Glutamatergic neuron (in vitro differentiated cells): ENCODE measurements at regions not wholly inside any gene's neighbourhood (a gene's known extent, or its start where the extent isn't known, plus 50 kb on each side); places are given as distances from the start of the nearest gene placed in this dataset.
"Not testable (repeated sequence)": the region's sequence is repeated elsewhere in the genome, so short reads cannot be mapped to it uniquely, and the experiment has no call there.

Source experiments
- DNase-seq: peaks from one replicate; pipeline ENCODE4 v3.0.0; 2022
- H3K27ac Mint-ChIP-seq: one replicate; pipeline ENCODE4 v1.8.0; 2020; ENCODE audit warnings: mild to moderate bottlenecking, mixed read lengths, inconsistent platforms; ENCODE audit not compliant: unreplicated experiment
- H3K27me3 Mint-ChIP-seq: one replicate; pipeline ENCODE4 v1.8.0; 2020; ENCODE audit warnings: mild to moderate bottlenecking, moderate library complexity, mixed read lengths, inconsistent platforms; ENCODE audit not compliant: unreplicated experiment
- H3K36me3 Mint-ChIP-seq: one replicate; pipeline ENCODE4 v1.8.0; 2020; ENCODE audit warnings: mild to moderate bottlenecking, mixed read lengths, inconsistent platforms; ENCODE audit not compliant: unreplicated experiment
- H3K4me1 Mint-ChIP-seq: one replicate; pipeline ENCODE4 v1.8.0; 2020; ENCODE audit warnings: mild to moderate bottlenecking, low read depth, mixed read lengths, inconsistent platforms; ENCODE audit not compliant: unreplicated experiment
- H3K4me3 Mint-ChIP-seq: one replicate; pipeline ENCODE4 v1.8.0; 2020; ENCODE audit warnings: mild to moderate bottlenecking, mixed read lengths, inconsistent platforms; ENCODE audit not compliant: unreplicated experiment
- H3K9me3 Mint-ChIP-seq: one replicate; pipeline ENCODE4 v1.8.0; 2020; ENCODE audit warnings: mild to moderate bottlenecking, moderate library complexity, mixed read lengths, inconsistent platforms; ENCODE audit not compliant: unreplicated experiment
- TF ChIP-seq, protein P1 (sequence below): fragments of 200-600 bp; sonication (generic); IDR thresholded peaks from one replicate; pipeline ENCODE4 v1.5.0; 2021; ENCODE audit not compliant: partially characterized antibody, unreplicated experiment

DNA sequence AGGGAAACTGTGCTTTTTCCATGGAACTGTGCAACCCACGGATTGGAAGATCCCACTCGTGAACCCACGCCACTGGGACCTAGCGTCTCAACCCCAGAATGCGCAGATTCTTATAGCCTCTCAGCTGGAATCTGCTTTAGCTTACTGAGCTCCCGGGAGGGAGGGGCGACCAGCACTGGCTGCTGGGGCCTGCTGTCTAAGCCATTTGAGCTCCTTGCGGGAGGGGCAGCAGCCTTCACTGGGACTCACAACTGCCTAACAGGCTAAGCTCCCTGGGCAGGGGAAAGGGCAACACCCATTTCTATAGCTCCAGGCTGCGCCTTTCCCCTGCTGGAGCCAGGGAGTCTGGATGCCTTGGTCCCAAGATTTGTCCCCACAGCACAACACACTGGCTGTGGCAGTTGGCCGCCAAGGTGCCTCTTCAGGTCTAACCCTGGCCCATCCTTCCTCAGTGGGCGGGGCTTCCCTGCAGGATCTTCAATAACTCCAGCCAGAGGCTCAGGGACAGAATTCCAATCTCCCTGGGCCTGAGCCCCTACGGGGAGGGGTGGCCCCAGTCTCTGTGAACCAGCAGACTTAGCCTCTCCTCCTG is 451.7 kb upstream of the PITX2 start:
- H3K27me3 Mint-ChIP-seq = no peaks in the 10 kb centered on the region

DNA sequence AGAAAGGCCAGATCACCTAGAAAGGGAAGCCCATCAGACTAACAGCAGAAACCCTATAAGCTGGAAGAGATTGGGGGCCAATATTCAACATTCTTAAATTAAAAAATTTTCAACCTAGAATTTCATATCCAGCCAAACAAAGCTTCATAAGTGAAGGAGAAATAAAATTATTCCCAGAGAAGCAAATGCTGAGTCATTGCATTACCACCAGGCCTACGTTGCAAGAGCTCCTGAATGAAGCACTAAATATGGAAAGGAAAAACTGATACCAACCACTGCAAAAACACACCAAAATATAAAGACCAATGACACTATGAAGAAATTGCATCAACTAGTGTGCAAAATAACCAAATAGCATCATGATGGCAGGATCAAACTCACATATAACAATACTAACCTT is 453.4 kb upstream of the PITX2 start:
- not testable (repeated sequence) for H3K27me3 Mint-ChIP-seq, H3K27ac Mint-ChIP-seq, DNase-seq, H3K36me3 Mint-ChIP-seq, H3K4me3 Mint-ChIP-seq, H3K9me3 Mint-ChIP-seq, H3K4me1 Mint-ChIP-seq

More for the DNA sequence above, 451.7 kb upstream of the PITX2 start:
- no peak overlapping the region for H3K27ac Mint-ChIP-seq
- H3K36me3 Mint-ChIP-seq = no peaks in the 10 kb centered on the region
- TF ChIP-seq, protein P1, sequence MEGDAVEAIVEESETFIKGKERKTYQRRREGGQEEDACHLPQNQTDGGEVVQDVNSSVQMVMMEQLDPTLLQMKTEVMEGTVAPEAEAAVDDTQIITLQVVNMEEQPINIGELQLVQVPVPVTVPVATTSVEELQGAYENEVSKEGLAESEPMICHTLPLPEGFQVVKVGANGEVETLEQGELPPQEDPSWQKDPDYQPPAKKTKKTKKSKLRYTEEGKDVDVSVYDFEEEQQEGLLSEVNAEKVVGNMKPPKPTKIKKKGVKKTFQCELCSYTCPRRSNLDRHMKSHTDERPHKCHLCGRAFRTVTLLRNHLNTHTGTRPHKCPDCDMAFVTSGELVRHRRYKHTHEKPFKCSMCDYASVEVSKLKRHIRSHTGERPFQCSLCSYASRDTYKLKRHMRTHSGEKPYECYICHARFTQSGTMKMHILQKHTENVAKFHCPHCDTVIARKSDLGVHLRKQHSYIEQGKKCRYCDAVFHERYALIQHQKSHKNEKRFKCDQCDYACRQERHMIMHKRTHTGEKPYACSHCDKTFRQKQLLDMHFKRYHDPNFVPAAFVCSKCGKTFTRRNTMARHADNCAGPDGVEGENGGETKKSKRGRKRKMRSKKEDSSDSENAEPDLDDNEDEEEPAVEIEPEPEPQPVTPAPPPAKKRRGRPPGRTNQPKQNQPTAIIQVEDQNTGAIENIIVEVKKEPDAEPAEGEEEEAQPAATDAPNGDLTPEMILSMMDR = no peak
- no peak for DNase-seq
- H3K4me3 Mint-ChIP-seq = no peak overlapping the region
- H3K9me3 Mint-ChIP-seq = no peaks in the 10 kb centered on the region
- H3K4me1 Mint-ChIP-seq = no peaks in the 10 kb centered on the region

DNA sequence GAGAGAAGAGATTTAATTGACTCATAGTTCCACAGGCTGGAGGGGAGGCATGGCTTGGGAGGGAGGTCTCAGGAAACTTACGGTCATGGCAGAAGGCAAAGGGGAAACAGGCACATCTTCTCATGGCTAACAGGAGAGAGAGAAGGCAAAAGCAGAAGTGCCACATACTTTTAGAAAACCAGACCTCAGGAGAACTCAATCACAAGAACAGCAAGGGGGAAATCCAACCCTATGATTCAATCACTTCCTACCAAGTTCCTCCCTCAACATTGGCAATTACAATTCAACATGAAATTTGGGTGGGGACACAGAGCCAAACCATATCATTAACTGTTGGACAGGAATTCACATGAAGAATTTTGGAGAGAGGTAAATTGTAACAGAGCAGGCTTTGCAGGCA is 485.3 kb upstream of the PITX2 start:
- Mint-ChIP-seq H3K27me3 (no peaks in the 10 kb centered on the region), H3K4me3 (no peak overlapping the region), H3K9me3 (no peaks in the 10 kb centered on the region), H3K27ac (no peak overlapping the region), H3K4me1 (no peaks in the 10 kb centered on the region), H3K36me3 (no peaks in the 10 kb centered on the region)
- TF ChIP-seq, protein P1 = no peak
- DNase-seq = no peak

DNA sequence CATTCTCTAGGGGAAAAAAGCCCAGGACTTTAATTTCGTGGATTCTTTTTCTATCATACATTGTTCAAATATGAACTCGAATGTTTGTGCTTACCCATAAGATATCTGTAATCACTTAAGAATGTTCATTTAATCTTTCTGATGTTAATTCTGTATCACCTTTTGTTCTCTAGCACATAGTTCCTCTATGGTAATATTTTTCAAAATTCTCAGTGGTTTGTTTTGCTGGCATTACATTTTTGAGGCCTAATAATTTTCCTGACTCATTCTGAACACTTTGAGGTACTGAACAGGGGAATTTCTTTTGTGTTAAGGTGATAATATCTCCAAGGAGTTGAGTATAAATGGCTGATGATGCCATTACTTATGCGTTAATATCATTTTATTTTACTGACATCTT is 490.7 kb upstream of the PITX2 start:
- Mint-ChIP-seq H3K4me1 (no peaks in the 10 kb centered on the region), H3K4me3 (no peak overlapping the region), H3K27me3 (no peaks in the 10 kb centered on the region), H3K9me3 (no peaks in the 10 kb centered on the region), H3K36me3 (no peaks in the 10 kb centered on the region), H3K27ac (no peak overlapping the region)
- DNase-seq = no peak
- TF ChIP-seq, protein P1 = no peak

DNA sequence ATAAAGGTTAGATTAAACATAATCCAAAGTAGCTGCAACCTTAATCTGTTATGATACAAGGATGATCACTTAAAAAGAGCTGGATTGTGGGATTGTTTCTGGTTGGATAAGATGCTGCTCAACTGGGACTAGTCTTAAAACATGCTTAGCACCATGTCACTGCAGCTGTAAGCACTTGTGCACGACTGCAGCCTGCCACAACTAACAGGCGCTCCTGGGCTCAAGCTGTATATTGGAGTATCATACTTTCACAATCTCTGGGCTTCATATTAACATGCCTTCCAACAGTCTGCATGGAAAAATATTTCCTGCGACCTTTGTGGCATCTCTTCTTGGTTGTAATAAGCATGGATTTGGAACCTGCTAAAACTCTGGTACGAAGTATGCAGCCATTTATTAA is 493.0 kb upstream of the PITX2 start:
- Mint-ChIP-seq H3K4me3 (no peak overlapping the region), H3K9me3 (no peaks in the 10 kb centered on the region), H3K36me3 (no peaks in the 10 kb centered on the region), H3K4me1 (no peaks in the 10 kb centered on the region), H3K27me3 (no peaks in the 10 kb centered on the region), H3K27ac (no peak overlapping the region)
- TF ChIP-seq, protein P1 = no peak
- no peak for DNase-seq
